Midbrain (tissue), 1 donor: ENCODE measurements at regions not wholly inside any gene's neighbourhood (a gene's known extent, or its start where the extent isn't known, plus 50 kb on each side); places are given as distances from the start of the nearest gene placed in this dataset.

Experiments
- DNase-seq: peaks from one replicate; lab custom pipeline; 2025; lab: John Stamatoyannopoulos, UW

- DNase-seq = no peak
Measured at GRCh38 chr13:106297283-106297682, 238.2 kb downstream of the EFNB2 start.

DNA sequence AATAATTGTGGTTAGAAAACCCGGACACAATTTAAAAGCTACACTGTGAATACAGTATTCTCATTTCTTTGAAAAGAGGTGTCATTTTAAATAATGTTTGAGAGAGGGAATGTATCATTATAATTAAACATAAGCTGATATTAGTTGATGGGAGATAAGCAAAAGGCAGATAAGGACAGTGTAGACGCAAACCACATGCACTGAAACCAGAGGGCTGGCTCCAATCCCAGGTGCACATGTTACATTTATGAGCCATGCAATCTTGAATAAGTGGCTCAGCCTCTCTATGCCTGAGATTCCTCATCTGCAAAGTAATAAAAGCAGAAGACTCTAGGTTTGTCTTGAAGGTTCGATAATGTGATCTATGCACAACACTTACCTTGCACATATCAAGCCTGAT is 238.7 kb downstream of the EFNB2 start:
- DNase-seq = no peak

DNA sequence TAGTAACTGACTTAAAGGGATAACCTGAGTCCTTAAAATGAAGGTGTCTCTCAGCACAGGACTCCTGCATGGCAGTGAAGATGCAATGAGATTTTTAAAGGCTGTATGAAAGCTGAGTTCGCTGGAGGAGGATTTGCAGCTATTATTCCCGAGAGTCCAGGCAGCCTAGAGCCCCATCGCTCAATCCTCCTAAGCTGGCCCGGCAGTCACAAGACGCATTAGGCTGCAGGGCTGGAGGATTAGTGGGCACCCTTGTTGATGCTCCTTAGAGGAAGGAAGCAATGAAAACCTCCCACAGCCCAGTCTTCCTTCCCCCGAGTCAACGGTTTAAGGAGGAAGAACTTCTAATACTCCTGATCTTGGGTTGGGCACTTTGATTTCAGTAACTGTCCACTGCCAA is 239.5 kb downstream of the EFNB2 start:
- no peak for DNase-seq

GRCh38 chr13:106291006-106291405 is 244.5 kb downstream of the EFNB2 start:
- no peak for DNase-seq

DNA sequence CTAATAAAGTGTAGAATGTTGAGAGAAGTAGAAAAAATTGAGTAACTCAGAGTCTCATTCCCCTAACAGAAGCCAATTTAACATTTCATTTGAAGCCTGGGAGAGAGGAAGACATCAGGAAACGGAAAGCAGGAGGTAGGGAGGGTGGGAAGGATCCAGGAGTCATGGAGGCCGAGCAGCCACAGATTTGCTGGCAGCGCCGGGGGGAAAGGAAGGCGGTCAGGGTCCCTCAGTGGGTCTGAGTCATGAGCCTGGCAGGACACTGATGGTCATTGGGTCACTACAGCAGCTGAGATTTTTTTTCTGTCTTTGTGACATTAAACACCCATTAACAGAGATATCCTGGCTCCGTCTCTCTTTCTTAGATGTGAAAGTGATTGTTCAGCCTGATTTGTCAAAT is 248.1 kb downstream of the EFNB2 start:
- no peak for DNase-seq

GRCh38 chr13:106286811-106287210 is 248.7 kb downstream of the EFNB2 start:
- DNase-seq = no peak

GRCh38 chr13:106284358-106284757 is 251.1 kb downstream of the EFNB2 start:
- no peak for DNase-seq

DNA sequence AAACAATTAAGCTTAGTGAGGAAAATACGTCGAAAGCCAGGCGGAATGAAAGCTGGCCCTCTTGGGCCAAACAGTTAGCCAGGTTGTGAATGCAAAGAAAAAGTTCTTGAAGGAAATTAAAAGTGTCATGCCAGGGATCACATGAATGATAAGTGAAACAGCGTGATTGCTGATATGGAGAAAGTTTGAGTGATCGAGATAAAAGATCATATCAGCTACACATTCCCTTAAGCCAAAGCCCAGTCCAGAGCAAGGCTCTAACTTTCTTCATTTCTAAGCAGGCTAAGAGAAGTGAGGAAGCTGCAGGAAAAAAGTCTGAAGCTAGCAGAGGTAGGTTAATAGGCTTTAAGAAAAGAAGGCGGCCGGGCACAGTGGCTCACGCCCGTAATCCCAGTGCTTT is 254.0 kb downstream of the EFNB2 start:
- no peak for DNase-seq

- no peak for DNase-seq
Measured at GRCh38 chr13:106277484-106278154, 257.8 kb downstream of the EFNB2 start.

GRCh38 chr13:106276876-106277275 is 258.6 kb downstream of the EFNB2 start:
- DNase-seq = no peak

GRCh38 chr13:106275446-106276032 is 259.9 kb downstream of the EFNB2 start:
- no peak for DNase-seq

- no peak for DNase-seq
Measured at GRCh38 chr13:106274551-106275203, 260.8 kb downstream of the EFNB2 start.

- DNase-seq = no peak
Measured at GRCh38 chr13:106263801-106264200, 271.7 kb downstream of the EFNB2 start.

DNA sequence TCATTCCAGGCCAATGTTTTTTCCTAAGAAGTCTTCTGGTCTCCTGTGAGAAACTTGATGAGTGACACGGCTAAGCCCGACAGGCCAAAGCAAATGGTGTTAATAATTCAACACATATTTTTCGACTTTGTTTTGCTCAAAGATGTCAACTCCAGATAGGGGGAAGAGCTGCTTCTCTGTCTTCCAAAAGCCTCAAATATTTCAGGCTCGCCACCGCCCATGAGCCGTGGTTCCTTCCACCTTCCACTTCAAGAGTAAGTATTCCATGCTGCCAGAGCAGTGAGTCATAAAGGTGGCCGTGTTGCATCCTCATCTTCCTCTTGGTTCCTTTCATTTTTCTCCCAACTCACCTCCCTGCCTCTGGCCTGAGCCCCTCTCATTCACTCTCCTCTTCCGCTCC is 272.6 kb downstream of the EFNB2 start:
- DNase-seq = no peak

DNA sequence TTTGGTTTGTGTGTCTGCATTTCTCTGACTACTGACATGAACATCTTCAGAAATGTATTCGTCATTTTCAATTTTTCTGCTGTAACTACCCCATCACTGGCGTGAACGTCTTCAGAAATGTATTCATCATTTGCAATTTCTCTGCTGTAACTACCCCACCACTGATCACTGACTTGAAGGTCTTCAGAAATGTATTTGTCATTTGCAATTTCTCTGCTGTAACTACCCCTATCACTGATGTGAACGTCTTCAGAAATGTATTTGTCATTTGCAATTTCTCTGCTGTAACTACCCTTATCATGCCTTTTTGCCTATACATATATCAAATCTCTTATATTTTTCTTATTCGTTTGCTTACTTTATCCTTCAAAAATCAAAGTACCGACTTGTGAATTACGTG is 274.0 kb downstream of the EFNB2 start:
- DNase-seq = no peak

DNA sequence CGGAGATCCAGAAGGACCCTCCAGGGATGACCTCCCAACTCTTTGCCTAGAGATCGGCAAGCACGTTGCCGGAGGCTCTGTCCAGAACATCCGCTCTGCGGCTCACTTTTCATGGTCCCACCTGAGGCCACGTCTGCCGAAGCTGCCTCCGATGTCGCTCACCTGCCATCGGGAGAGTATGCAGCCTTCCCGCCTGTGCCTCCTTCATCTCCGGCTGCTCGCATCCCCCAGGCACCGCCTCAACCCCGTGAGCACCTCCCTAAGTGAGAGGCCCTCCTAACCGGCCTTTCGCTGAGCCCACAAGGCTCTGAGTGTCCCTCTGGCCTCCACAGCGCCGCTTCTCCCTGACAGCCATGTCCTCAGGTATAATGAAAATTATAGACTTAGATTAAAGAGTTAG is 275.1 kb downstream of the EFNB2 start:
- no peak for DNase-seq

- DNase-seq = no peak
Measured at GRCh38 chr13:106259928-106260327, 275.5 kb downstream of the EFNB2 start.

GRCh38 chr13:106246666-106247188 is 288.7 kb downstream of the EFNB2 start:
- DNase-seq = no peak

GRCh38 chr13:106246242-106246641 is 289.2 kb downstream of the EFNB2 start:
- no peak for DNase-seq

DNA sequence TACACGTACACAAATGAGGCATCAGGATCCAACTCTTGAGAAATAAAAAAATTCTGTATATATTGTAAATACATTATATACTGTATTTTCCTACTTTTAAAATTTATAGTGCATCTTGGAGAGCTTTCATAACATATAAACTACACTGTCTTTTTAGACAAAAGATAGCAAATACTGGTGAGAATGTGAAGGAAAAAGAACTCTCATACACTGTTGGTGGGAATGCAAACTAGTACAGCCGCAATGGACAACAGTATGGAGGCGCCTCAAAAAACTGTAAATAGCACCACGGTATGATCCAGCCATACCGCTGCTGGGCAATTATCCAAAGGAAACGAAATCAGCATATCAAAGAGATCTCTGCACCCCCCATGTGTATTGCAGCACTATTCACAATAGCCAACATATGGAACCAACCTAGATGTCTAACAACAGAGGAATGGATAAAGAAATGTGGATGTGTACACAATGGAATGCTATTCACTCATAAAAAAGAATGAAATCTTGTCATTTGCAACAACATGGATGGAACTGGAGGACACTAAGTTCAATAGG is 292.4 kb downstream of the EFNB2 start:
- DNase-seq = no peak

DNA sequence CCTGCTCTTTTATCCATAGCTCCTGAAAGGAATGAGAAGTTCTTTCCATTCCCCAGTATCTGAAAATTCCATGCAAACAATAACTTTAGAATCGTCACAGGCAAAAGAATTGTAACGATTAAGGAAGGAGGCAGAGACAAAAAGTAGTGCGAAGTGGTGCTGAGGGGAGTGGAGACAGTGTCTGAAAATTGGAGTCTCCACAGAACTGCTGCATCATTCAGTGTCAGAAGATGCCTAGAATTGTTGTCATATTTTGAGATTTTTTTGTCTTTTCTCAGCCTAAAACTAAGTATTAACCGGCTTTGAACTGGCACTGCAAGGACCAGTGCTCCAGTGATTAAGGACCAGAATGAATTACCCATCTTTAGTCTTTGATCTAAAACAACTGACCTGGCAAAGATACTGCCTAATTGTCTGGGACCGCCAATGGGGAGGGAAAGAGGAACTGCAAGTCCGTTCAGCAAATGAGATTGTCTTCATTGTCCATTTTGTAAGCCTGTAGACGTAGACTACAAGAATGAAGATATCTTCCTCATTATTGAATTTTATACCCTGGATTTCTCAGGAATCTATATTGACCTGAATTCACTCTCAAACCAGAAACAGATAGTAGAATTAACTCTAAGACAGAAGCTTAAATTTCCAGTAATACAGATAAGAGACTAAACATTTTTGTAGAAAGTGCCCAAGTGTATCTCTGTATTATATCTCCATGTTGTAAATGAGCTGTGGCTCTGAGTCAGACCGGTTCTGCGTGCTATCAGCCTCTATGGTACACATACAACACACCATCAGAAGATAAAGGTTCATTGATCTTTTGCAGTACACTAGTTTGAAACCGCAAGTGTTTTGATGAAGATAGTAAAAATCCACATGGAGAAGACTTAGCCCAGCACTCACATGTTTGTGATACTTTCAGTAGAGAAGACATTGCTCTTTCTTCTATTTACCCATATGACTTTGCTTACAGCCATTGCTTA is 293.2 kb downstream of the EFNB2 start:
- DNase-seq = no peak

DNA sequence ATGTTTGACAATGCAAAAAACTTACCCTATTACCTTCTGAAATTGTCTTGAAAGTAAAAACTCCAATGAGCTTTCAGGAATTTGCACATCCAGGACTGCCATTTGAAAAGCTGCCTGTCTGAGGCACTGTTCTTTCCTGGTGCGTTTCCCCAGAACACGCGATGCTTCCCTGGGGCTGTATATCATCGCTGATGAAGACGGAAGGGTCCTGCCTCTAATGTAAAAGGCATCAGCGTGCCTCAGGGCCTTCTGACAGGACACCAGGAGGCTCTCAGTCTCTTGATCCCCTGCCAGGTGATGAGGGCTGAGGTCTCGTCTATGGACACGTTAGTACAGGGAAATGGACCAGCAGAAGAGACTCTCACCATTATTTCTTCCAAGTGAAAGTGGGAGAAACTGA is 296.8 kb downstream of the EFNB2 start:
- DNase-seq = no peak
